HG03520 (cell line): ENCODE measurements at regions not wholly inside any gene's neighbourhood (a gene's known extent, or its start where the extent isn't known, plus 50 kb on each side); places are given as distances from the start of the nearest gene placed in this dataset.
"Not testable (repeated sequence)": the region's sequence is repeated elsewhere in the genome, so short reads cannot be mapped to it uniquely, and the experiment has no call there.

Source experiments
- ATAC-seq: cut with Tn5 transposase; IDR thresholded peaks from one replicate; pipeline ENCODE4 v1.9.1; 2021; ENCODE audit warnings: mild to moderate bottlenecking, moderate library complexity; ENCODE audit not compliant: unreplicated experiment

GRCh38 chr13:39803156-39803555 is 147.7 kb downstream of the COG6 start:
- no peak for ATAC-seq

GRCh38 chr13:39803851-39804250 is 148.4 kb downstream of the COG6 start:
- no peak for ATAC-seq

- ATAC-seq = no peak
These were observed 149.1 kb downstream of the COG6 start for GRCh38 chr13:39804332-39805210.

- no peak for ATAC-seq
These were observed 154.0 kb downstream of the COG6 start for GRCh38 chr13:39809466-39809865.

- ATAC-seq = no peak
These were observed 154.8 kb downstream of the COG6 start for GRCh38 chr13:39810091-39810877.

- ATAC-seq = no peak
These were observed 155.6 kb downstream of the COG6 start for GRCh38 chr13:39811051-39811450.

- ATAC-seq = no peak
These were observed 156.2 kb downstream of the COG6 start for GRCh38 chr13:39811696-39812095.

GRCh38 chr13:39815345-39816111 is 160.1 kb downstream of the COG6 start:
- no peak for ATAC-seq

GRCh38 chr13:39816936-39817335 is 161.5 kb downstream of the COG6 start:
- ATAC-seq = no peak

- no peak for ATAC-seq
These were observed 163.5 kb downstream of the COG6 start for GRCh38 chr13:39818953-39819352.

- ATAC-seq = no peak
These were observed 165.1 kb downstream of the COG6 start for GRCh38 chr13:39820606-39821005.

- ATAC-seq = no peak
These were observed 166.5 kb downstream of the COG6 start for GRCh38 chr13:39821977-39822376.

- ATAC-seq = no peak
These were observed 167.0 kb downstream of the COG6 start for GRCh38 chr13:39822437-39822836.

- ATAC-seq = no peak
These were observed 167.7 kb downstream of the COG6 start for GRCh38 chr13:39823063-39823713.

- ATAC-seq = no peak
These were observed 170.4 kb downstream of the COG6 start for GRCh38 chr13:39825886-39826285.

- ATAC-seq = no peak
These were observed 179.8 kb downstream of the COG6 start for GRCh38 chr13:39835253-39835652.

GRCh38 chr13:39836038-39836437 is 180.6 kb downstream of the COG6 start:
- ATAC-seq = no peak

- not testable (repeated sequence) for ATAC-seq
These were observed 182.4 kb downstream of the COG6 start for GRCh38 chr13:39837866-39838265.

GRCh38 chr13:39840201-39840600 is 184.7 kb downstream of the COG6 start:
- ATAC-seq = no peak

- no peak for ATAC-seq
These were observed 191.9 kb downstream of the COG6 start for GRCh38 chr13:39847336-39847735.

- no peak for ATAC-seq
These were observed 199.8 kb downstream of the COG6 start for GRCh38 chr13:39855236-39855635.
